GM18867 (cell line): ENCODE measurements at regions not wholly inside any gene's neighbourhood (a gene's known extent, or its start where the extent isn't known, plus 50 kb on each side); places are given as distances from the start of the nearest gene placed in this dataset.

ENCODE experiments used
- ATAC-seq: cut with Tn5 transposase; IDR thresholded peaks from one replicate; pipeline ENCODE4 v1.9.1; 2021; ENCODE audit warnings: mild to moderate bottlenecking, moderate library complexity; ENCODE audit not compliant: unreplicated experiment

DNA sequence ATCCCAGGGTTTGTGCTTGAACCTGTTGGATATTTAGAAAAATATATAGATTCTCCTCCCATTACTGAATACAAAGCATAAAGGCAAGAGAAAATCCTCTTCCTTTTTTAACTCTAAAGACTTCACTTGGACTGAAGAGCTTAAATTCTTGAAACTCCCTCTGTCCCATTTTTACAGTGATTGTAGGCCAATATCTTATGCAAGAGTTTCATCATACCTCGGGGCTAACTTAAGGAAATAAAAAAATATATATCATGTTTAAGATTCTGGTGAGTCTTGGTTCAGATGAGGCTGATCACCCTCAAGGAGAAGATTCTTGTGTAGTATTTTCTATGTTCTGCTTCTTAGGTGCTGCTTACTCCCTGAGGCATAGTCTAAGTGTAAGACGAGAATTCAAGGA is 1449.6 kb downstream of the C4orf33 start:
- no peak for ATAC-seq

DNA sequence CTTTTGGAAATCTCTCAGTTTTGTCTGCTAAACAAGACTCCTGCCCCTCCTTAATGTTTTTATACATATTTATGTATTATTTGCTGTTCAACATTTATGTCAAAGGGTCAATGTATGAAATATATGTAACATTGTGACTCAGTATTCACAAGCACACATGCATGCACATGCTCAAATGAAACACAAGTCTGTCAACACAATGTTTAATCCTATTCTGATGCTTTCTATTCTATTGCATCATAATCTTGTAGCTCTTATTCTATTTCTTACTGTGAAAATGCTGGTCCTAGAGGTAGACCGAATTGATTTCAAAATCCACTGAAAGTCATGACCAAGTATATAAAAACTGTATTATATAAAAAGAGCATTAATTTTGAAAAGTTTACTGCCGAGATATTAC is 1463.3 kb downstream of the C4orf33 start:
- ATAC-seq, result no peak

DNA sequence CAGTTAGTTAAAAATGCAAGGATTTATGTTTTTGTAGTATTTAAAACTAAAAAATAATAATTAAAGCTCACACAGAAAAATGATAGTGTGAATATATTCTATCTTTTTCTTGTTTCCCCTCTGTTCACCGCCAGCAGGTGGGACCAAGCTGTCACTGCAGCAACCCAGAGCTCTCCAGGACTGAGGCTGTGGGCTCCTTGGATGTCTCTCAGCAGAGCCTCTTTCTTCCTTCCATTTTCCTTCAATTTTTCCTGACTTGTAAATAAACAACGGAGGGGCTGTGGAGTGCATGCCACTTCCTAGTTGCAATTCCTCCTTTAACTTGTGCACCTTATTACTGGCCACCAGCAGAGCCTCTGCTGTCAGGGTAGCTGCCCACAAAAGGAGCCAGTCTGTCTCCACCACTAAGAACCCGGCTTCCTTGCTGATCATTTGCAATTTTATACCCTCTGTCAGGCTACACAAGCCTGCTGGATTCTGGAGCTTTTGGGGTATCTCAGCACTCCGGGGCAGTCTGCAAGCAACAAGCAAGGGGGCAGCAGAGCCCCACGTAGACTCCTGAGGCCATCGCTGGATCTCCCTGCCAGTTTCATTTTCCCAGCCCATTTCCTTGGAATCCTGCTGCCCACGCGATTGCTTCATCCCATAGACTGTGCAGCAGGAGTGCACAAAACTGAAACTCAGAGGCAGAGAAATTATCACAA is 1467.4 kb downstream of the C4orf33 start:
- no peak for ATAC-seq

DNA sequence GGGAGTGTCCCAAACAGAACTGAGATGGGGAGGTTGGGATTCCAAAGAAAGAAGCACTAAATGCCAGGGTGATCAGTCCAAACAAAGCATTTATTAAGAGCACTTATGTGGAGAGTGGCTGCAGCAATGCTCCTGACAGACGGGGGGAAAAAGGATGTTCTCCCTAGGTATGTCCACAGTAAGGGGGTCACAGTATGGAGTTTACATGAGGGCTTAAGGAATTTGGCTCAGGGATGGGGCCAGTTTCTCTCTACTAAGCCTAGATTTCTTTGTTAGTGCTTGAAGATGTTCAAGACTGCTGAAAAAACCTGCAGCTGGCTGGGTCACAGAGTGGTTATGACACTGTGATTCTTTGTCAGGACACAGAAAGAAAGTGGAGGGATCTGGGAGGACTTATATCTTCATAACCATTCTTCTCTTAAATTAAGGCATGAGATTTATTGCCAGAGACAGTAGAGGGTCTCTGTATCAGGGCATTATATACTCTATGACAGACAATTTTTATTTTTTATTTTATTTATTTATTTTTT is 1468.0 kb downstream of the C4orf33 start:
- ATAC-seq, result no peak

DNA sequence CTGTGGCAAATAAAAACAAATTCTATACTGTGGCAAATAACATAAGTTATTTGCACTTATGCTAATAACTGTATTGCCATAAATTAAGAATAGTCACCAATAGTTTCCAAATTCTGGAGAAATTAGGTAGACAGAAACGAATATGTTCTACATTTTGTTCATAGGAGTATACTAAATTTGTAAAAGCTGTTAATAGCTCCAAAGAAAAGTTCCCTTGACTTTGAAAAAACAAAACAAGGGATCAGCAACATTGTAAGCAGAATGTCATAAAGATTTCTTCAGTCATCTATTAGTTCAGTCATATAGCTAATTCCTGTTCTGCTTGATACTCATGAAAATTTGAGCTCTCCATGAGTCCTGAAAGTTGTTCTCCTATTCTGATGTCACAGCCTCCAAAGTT is 1472.8 kb downstream of the C4orf33 start:
- no peak for ATAC-seq

DNA sequence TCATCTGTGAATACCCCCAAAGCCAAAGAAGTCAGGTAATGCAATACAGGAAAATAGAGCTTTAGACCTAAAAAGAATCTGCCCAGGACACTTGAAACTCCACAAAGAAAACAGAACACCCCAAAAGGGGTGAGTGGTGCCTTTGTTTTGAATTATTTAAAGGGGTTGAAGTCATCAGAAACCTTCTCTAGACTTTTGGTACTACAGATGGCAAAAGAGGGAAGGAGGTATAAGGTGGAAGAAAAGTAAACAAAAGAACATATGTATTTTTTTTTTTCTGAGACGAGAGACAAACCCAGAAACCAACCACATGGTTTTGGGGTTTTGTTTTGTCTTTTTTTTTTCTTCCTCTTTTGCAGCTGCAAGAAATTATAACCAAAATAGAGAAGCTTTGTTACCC is 1477.8 kb downstream of the C4orf33 start:
- no peak for ATAC-seq

DNA sequence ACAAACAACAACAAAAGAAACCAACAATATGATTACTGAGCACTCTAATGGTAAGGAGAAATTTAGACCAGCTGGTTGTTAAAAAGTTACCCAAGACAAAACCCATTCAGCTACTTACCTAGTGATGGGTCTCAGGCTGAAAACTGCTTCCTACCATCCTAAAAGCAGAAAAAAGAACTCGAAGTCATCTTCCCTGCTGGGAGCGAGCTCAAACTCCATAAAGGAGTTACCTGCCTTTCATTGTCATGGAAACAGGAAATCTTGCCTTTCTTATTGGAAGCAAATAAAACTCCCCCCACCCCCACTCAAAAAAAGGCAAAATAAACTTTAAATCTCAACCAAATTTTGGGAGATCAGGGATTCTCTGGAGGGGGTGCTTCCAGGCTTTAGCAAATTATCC is 1478.3 kb downstream of the C4orf33 start:
- no peak for ATAC-seq

DNA sequence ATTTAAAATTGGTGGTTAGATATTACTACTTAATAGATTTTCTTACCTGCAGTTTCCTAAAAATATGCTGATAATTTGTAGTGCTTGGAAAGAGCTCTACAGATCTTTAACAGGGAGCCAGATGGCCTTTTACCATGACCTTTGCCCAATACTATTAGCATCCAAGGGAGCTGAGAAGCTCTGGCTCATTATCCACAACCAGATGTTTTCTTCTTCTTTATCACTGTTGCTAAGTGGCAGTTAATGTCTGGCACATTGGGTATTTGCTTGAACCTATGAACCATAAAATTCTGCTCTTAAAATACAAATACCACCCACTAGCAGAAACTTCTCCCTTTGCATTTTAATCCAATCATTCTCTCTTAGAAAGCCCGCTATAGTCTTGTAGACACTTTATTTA is 1480.3 kb downstream of the C4orf33 start:
- no peak for ATAC-seq

DNA sequence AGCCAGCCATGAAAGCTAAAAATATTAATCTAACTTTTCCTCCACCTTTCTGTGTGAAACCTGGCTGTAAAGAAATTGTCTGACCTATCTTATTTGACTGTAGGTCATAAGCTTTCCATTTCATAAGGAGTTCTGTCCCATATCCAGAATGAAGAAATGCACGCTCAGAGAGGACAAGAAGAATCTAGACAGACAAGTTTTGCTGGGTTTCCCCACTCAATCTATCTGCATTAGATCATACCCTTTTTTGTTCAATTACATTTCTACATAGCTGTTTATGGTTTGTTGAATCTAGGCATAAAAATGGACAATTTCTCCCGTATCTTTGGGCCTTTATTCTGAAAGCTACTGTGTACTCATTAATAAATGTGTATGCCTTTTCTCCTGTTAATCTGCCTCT is 1495.1 kb downstream of the C4orf33 start:
- ATAC-seq, result no peak

DNA sequence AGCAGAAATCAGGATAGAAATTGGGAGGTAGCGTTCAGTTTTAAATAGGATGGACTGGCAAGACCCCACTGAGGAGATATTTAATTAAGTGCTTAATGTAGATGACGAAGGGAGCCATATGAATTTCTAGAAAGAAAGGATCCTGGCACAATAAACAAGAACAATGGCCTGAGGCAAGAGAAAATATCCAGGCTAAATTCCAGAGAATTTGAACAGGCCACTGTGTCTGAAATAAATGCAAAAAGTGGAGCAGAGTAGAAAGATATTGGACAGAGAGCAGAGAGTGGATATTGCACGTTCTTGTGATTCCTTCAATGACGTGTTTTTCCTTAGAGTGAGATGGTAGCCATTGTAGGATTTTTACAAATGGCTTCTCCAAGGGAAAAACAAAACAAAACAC is 1504.8 kb downstream of the C4orf33 start:
- ATAC-seq, result no peak

DNA sequence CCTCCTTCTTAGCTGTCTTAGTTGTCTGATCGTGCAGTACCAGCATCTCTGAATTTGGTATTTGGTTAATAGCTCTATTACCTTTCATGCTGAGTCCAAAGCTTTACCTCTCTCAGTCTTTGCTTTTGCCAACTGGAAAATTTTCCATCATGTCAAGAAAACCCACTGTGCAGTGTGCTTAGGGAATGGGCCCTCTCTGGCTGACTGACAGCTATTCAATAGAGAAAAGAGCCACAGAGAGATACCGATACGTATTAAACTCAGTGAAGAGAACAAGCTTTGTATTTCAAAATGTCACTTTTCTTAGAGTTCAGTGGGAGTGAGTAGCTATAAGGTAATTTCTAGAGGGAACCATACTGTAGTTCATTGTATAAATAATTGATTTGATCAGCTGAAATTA is 1507.1 kb downstream of the C4orf33 start:
- ATAC-seq, result no peak

DNA sequence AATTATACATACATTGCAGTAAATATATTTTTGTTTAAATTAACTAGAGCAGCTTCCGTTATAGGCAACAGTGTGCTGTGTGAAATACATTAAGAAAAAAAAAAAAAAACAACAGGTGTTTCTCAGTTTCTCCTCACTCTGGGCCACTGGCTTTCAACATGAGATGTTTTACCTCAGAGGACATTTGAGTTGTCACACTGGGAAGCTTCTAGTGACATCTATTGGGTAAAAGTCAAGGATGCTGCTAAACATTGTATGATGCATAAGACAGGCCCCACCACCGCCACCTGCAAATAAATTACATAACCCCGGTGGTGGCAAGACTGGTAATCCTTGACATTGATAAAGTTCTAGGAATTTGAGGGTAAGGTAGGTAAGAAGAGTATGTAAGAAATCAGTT is 1512.2 kb downstream of the C4orf33 start:
- ATAC-seq, result no peak

DNA sequence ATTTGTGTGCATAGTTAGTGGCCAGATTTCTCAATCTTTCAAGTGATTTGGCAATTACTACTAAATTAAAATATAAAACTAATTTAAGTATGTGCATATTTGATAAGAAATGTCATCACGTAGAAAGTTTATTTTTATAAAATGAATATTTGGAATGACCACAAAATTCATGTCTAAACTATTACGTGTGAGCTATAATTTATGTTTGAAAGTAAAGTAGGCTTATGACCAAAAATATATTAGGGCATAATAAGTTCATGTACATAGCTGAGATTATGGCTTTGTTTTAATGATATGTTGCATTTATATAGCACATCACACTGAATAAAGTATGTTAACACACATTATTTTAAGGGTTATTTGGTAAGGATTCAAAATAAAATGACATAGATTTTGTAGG is 1532.6 kb downstream of the C4orf33 start:
- ATAC-seq, result no peak

DNA sequence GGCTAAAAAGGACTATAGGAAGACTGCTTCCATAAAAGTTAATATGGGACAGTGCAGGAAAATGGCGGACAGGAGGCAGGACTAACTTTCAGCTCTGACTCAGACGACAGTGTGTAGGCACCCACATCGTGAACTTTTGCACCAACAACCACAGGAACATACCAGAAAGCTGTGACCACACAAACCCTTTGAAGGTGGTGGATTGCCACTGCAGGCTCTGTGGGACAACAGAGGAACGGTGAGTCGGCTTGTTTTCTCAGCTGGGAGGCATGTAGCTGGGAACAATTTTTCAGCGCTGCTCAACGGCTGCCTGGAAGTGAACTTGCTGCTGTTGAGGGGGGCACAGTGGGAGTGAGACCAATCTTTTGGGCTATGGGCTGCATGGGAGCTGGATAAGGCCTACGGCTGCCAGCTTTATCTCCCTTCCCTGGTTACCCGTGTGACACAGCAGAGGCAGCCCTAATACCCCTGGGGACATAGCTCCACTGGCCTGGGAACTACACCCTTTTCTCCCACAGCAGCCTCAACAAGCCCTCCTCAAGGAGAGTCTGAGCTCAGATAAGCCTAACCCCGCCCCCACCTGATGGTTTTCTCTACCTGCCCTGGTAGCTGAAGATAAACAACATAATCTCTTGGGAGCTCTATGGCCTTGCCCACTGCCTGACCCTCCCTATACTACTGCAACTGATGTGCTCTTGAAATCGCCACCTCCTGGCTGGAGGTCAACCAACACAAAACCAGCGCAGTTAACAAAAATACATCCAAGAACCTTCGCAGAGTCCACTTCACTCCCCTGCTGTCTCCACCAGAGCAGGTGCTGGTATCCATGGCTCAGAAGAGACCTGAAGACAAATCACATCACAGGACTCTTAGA is 1537.0 kb downstream of the C4orf33 start:
- ATAC-seq, result no peak

DNA sequence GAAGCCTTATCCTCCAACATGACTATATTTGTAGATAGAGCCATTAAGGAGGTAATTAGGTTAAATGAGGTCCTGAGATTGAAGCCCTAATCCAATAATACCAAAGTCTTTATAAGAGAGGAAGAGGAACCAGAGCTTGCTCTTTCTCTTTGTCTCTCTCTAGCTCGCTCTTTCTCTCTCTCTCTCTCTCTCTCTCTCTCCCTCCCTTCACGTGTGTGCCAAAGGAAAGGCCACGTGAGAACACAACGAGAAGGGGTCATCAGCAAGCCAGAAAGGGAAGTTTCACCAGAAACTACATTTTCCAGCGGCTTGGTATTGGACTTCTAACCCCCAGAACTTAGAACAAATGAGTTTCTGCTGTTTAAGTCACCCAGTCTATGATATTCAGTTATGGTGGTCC is 1540.5 kb downstream of the C4orf33 start:
- no peak for ATAC-seq

DNA sequence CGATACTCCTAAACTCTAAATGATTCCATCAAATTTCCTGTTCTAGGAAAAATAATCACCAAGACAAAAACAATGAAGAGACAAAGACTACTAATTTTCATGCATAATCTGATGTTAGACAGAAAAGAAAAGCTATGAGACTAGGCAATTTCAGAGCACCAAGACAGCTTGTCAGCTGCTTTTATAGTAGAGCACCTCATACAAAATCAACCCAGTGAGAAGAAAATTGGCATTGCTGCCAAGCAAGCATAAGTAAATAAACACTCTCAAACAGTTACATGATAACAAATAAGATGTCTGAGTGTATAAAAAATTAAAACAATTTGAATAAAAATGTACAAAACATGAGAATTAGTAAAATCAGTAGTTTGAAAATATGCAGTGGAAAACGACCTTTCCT is 1544.6 kb downstream of the C4orf33 start:
- ATAC-seq, result no peak

DNA sequence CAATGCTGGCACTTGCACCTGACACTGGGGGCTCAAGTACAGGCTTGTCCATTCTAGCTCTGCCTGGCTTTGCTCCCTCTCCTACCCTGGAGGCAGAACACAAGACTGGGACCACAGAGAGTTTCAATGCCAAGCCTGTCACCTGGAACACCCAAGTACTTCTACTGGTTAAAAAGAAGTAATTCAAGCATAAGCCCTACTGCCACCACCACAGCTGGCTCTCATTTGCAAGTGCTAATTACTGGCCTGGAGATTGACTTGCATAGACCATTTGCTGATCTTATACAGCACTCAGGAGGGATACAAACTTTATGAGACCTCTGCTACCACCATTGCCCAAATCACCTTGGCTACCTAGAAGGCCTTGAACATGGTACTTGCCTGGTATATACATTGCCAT is 1550.9 kb downstream of the C4orf33 start:
- no peak for ATAC-seq

DNA sequence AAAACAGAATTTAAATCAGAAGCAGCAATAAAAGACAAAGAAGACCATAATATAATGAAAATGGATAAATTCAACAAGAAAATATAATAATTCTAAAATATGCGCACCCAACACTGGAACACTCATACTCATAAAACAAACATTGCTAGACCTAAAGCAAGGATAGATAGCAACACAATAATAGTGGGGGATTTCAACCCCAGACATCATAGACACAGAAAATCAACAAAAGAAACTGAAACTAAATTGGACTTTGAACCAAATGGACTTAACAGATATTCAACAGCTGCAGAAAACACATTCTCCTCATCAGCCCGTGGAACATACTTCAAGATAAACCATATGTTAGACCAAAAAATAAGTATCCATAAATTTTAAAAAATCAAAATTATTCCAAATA is 1552.6 kb downstream of the C4orf33 start:
- ATAC-seq, result no peak

DNA sequence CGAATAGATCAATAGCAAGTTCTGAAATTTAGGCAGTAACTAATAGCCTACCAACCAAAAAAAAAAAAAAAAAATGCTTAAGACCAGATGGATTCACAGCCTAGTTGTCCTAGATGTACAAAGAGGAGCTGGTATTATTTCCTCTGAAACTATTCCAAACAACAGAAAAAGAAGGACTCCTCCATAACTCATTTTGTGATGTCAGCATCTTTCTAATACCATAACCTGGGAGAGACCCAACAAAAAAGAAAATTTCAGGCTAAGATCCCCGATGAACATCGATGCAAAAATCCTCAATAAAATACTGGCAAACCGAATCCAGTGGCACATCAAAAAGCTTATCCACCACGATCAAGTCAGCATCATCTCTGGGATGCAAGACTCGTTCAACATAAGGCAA is 1557.9 kb downstream of the C4orf33 start:
- no peak for ATAC-seq

DNA sequence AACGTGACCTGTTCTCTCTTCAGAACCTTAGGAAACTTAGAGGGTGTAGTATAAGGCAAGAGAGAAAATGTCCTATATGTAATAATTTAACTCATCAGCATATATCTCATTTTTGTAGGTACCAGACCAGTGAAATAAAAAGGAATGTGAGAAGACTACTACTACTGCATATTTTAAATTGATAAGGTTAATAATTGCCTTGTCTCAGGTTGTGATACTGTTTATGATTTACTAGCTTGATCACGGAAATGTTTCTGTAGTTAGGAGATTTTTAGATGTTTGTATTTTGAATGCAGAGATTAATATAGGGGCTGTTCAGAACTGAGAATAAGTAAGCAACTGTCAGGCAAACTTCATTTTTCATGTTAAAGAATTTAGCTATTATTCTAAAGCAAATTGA is 1563.4 kb downstream of the C4orf33 start:
- no peak for ATAC-seq

DNA sequence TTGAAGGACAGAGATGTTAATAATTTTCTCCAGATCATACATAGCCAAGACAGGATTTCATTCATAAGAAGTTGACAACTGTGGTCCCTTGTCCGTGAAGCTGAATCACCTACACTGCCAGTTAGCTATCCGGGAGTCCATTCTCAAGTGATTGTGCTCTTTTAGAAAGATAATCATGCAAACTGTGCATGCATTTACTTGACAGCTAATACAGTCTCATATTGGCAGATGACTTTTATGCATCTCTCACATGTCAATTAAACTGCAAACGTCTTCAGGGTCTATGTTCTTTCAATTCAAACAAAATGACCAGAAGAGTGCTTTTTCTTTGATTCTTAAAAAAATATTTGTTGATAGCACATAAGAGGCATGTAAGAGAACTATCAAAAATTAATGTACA is 1572.9 kb downstream of the C4orf33 start:
- no peak for ATAC-seq

DNA sequence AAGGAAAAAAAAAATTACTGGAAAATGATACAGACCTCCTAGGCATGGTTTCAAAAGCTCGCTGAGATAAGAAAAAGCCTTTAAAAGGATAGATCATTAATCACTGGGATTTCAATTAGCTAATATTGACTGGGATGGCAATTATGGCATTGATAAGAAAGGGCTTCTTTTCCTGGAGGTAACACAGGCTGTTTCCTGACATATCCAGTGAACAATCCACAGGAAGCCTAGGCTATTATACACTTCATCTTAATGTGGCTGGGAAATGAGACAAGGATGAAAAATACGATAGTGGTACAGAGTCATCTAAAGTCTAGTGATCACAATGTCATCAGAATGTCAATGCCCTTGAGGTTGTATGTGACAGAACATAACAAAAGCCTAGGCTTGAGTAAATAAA is 1579.3 kb downstream of the C4orf33 start:
- ATAC-seq, result no peak
